Lower leg skin (tissue), 3 donors: ENCODE measurements at regions not wholly inside any gene's neighbourhood (a gene's known extent, or its start where the extent isn't known, plus 50 kb on each side); places are given as distances from the start of the nearest gene placed in this dataset.

Experiments used
- POLR2A ChIP-seq, 2 donors: fragments of 450-650 bp; IDR thresholded peaks; one replicate each; pipeline ENCODE4 v1.6.1; 2016 to 2017; ENCODE audit warnings: antibody characterized with exemption in 2 of 2, mild to moderate bottlenecking in 1 of 2, moderate library complexity in 1 of 2
- TF ChIP-seq, protein P1 (sequence below), 3 donors: fragments of 450-650 bp; IDR thresholded peaks; one replicate each; pipeline ENCODE4 v1.5.1; 2016; ENCODE audit warnings: antibody characterized with exemption in 3 of 3, mild to moderate bottlenecking in 3 of 3, moderate library complexity in 2 of 3

DNA sequence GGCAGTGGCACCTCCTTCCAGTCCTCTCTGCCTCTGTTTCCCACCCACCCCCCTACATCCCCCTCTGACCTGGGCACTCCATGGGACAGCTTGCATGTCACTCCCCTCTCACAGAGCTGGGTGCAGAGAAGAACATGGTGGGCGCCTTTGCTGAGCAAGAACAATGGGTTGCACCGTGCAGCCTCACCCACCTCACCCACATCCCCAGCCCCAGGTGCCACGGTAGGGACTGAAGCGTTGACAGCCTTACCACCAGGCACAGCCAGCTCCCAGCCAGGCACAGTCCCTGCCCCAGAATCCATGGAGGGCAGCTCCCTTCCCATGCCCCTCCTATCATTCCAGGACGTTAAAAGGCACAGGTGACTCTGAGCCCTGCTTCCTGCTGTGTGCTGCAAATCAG is 93.1 kb upstream of the VSTM2B start:
- TF ChIP-seq, protein P1, sequence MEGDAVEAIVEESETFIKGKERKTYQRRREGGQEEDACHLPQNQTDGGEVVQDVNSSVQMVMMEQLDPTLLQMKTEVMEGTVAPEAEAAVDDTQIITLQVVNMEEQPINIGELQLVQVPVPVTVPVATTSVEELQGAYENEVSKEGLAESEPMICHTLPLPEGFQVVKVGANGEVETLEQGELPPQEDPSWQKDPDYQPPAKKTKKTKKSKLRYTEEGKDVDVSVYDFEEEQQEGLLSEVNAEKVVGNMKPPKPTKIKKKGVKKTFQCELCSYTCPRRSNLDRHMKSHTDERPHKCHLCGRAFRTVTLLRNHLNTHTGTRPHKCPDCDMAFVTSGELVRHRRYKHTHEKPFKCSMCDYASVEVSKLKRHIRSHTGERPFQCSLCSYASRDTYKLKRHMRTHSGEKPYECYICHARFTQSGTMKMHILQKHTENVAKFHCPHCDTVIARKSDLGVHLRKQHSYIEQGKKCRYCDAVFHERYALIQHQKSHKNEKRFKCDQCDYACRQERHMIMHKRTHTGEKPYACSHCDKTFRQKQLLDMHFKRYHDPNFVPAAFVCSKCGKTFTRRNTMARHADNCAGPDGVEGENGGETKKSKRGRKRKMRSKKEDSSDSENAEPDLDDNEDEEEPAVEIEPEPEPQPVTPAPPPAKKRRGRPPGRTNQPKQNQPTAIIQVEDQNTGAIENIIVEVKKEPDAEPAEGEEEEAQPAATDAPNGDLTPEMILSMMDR (IDR thresholded peaks at IDR 0.05): no peak
- no peak for TF ChIP-seq POLR2A (IDR thresholded peaks at IDR 0.05)
